ENCODE measurements at regions not wholly inside any gene's neighbourhood (a gene's known extent, or its start where the extent isn't known, plus 50 kb on each side); places are given as distances from the start of the nearest gene placed in this dataset.

- no peak for TF ChIP-seq ZNF416 (CRISPR knock-in tag; IDR thresholded peaks at IDR 0.05)
- TF ChIP-seq CTCF (IDR thresholded peaks at IDR 0.05) = no peak
- no peak for TF ChIP-seq ZSCAN18 (CRISPR knock-in tag; IDR thresholded peaks at IDR 0.05)
- TF ChIP-seq ETV6 (CRISPR knock-in tag; IDR thresholded peaks at IDR 0.05) = no peak
- no peak for TF ChIP-seq USF1 (CRISPR knock-in tag; IDR thresholded peaks at IDR 0.05)
These were observed 288.9 kb upstream of the CDH18 start for GRCh38 chr5:20276959-20277263.
